EH (cell line): ENCODE measurements at regions not wholly inside any gene's neighbourhood (a gene's known extent, or its start where the extent isn't known, plus 50 kb on each side); places are given as distances from the start of the nearest gene placed in this dataset.
A peak's percentile ranks its signal among the peaks of the same experiment; 100 is the strongest.

ENCODE experiments used
- DNase-seq: peaks from one replicate; pipeline ENCODE4 v3.0.0-alpha.2; 2015; ENCODE audit warnings: low read depth

- peak; percentile 31 for DNase-seq
Measured at GRCh38 chr6:6918216-6918983, 189.4 kb upstream of the RREB1 start.

DNA sequence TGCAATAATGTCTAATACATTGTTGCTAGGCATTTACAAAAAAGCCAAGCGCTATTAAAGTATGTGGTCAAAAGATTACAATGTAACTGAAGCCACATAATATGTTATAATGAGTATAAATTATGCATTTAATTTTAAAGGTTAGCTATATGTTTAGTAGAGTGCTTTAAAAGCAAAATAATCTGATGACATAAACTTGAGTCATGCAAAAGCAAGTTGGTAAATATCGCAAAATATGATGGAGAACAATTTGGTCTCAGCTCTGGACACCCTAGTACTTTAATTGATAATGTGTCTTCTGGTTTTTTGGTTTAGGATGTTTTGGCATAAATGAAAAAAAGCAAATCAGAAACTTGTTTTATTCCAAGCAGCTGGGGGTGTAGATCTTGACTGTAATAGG is 188.6 kb upstream of the RREB1 start:
- DNase-seq, result no peak

DNA sequence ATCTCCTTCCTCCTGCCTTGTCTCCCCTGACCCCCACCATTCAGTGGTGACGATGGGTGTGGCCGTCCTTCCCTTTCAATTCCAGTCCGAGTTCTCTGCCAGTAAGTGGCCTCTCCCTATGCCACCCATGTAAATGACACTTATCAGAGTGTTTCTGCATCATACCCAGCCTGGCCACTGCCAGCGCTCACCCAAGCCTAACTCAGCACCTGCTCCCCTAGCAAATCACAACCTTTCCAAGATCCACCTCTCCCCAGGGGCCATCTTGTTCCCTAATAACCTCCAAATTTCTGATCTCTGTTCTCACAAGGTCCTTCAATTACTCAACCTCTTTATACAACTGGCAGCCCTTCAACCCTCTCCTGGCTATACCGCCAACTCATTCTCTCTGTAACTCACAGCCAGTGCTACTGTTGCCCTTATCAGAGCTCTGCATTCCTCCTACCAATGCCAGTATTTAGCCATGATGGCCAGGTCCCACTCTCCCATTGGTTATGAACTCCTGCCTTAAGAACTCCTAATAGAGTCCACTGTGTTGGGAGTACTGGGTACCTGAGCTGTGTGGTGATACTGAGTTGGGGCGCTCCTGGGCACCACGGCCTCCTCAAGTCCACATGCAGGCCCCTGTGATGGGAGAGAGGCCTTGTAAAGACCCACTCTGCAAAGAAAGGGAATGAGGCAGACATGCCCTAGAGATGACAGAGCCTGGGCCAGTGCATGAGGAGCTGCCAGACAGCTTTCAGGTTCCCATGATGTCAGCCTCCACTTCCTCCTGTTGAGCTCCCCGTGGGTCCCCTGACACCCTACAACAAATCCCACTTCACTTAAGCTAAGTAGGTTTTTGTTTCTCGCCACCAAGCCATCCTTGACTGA is 187.4 kb upstream of the RREB1 start:
- DNase-seq, result no peak

DNA sequence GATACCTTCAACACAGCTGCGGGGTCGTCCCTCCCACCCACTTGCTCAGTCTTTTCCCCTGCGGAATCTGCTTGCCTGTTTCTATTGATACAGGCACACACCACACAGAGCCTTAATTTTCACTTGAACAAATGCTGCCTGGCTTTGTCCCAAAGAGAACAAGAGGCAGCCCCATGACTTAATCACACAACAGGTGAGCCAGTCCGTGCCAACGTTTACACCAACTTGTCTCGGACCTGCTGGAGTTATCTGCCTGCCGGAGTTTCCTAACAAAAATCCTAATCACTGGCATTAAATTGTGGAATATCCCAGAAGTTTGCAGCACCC is 186.8 kb upstream of the RREB1 start:
- DNase-seq, result no peak

DNA sequence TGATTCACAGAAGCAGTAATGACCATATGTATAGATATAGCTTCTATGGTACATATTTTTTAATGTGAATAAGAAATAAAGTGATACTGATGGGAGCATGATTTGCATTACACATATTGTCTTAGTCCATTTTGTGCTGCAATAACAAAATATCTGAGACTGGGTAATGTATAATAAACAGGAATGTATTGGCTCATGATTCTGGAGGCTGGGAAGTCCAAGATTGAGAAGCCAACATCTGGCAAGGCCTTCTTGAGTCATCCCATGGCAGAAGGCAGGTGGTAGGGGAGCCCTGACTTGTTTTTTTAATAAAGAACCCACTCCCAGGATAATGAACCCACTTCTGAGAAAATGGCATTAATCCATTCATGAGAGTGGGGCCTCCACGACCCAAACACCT is 185.6 kb upstream of the RREB1 start:
- no peak for DNase-seq

- no peak for DNase-seq
Measured at GRCh38 chr6:6923605-6924004, 184.2 kb upstream of the RREB1 start.

- no peak for DNase-seq
Measured at GRCh38 chr6:6924708-6925107, 183.1 kb upstream of the RREB1 start.

- peak; percentile 17 for DNase-seq
Measured at GRCh38 chr6:6925391-6926164, 182.2 kb upstream of the RREB1 start.

- no peak for DNase-seq
Measured at GRCh38 chr6:6926856-6927255, 180.9 kb upstream of the RREB1 start.

DNA sequence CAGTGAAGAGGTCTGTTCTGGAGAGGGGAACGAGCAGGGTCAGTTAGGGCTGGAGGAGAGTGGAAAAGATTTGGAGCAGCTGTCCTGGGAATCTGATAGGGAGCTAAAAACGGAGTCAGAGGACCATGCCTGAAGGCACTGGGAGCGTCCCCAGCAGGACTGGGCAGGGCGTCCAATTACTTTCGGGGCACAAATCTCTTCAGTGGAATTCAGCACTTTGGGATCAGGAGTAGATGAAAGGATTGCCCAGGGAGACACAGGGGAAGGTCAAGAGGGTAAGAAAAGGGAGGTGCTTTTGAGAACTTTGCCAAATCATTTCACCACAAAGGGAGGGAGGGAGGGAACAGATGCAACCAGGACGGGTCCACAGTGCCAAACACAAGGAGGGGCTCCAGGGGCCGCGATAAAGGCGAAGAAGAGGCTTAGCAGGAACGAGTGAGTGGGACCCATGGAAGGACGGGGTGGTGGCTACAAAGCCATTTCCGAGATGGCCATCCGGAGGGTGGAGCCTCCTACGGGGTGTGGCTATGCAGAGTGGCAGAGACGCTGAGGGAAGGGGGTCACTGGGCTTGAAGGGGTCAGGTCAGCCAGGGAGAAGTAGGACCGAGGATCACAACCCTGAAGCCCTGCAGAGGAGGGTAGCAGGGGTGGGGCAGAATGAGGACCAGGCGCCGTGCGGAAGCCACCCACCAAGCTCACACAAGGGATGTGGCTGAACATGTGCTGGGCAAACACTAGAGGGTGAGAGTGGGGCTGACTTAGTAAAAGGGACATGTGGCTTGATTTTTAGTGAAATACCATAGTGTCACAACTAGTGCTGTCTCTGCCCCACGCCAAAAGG is 180.0 kb upstream of the RREB1 start:
- DNase-seq, result no peak

- DNase-seq, result no peak
Measured at GRCh38 chr6:6930223-6930880, 177.4 kb upstream of the RREB1 start.

GRCh38 chr6:6931071-6932025 is 176.4 kb upstream of the RREB1 start:
- DNase-seq, result no peak

GRCh38 chr6:6932341-6932740 is 175.4 kb upstream of the RREB1 start:
- no peak for DNase-seq

- no peak for DNase-seq
Measured at GRCh38 chr6:6932968-6933367, 174.8 kb upstream of the RREB1 start.

DNA sequence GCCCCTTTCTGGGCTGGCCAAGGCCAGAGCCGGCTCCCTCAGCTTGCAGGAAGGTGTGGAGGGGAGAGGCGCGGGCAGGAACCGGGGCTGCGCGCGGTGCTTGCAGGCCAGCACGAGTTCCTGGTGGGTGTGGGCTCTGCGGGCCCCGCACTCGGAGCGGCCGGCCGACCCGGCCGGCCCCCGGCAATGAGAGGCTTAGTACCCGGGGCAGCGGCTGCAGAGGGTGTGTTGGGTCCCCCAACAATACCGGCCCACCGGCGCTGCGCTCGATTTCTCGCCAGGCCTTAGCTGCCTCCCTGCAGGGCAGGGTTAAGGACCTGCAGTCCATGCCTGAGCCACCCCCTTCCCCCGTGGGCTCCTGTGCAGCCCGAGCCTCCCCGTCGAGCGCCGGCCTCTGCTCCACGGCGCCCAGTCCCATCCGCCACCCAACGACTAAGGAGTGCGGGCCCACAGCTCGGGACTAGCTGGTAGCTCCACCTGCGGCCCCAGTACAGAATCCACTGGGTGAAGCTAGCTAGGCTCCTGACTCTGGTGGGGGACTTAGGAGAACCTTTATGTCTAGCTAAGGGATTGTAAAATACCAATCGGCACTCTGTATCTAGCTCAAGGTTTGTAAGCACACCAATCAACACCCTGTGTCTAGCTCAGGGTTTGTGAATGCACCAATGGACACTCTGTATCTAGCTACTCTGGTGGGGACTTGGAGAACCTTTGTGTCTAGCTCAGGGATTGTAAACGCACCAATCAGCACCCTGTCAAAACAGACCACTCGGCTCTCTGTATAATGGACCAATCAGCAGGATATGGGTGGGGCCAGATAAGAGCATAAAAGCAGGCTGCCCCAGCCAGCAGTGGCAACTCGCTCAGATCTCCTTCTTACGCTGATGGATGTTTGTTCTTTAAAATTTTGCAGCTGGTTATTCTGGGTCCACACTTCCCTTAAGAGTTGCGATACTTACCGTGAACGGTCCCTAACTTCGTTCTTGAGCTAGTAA is 167.4 kb upstream of the RREB1 start:
- DNase-seq, result no peak

DNA sequence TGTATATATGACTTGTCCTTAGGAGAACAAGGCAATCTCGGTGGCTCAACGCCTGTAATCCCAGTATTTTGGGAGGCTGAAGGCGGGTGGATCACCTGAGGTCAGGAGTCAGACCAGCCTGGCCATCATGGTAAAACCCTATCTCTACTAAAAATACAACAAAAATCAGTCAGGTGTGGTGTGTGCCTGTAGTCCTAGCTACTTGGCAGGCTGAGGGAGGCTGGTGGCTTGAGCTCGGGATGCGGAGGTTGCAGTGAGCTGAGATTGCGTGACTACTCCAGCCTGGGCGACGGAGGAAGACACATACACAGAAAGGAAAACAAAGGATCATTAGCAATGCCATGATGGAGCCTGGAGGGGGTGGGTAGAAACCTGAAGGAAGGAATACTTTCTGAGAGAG is 166.6 kb upstream of the RREB1 start:
- DNase-seq, result no peak

GRCh38 chr6:6942091-6942490 is 165.7 kb upstream of the RREB1 start:
- DNase-seq, result no peak

GRCh38 chr6:6942831-6943230 is 164.9 kb upstream of the RREB1 start:
- DNase-seq, result peak; percentile 51

DNA sequence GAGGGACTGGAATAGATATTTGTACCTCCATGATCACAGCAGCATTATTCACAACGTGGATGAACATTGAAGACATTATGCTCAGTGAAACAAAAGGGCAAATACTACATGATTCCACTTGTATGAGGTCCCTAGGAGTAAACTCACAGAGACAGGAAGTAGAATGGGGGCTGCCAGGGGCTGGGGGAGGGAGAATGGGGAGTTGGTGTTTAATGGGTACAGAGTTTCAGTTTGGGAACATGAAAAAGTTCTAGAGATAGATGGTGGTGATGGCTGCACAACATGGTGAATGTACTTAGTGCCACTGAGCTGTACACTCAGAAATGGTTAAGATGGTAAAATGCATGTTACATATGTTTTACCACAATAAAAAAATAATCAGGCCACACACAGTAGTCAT is 164.3 kb upstream of the RREB1 start:
- no peak for DNase-seq
